ENCODE measurements at regions not wholly inside any gene's neighbourhood (a gene's known extent, or its start where the extent isn't known, plus 50 kb on each side); places are given as distances from the start of the nearest gene placed in this dataset.

GRCh38 chr1:218900615-218901014 is 273.1 kb upstream of the LYPLAL1 start:
- Histone ChIP-seq H3K4me3 (IDR thresholded peaks at IDR 0.05; ENCODE audit: insufficient read depth, low read depth, low read length) (no peak overlapping the region), H4K20me1 (ENCODE audit: insufficient read depth) (no peaks in the 10 kb centered on the region), H3K36me3 (ENCODE audit: insufficient read depth) (no peaks in the 10 kb centered on the region), H3K27ac (no peak overlapping the region), H3K79me2 (ENCODE audit: insufficient read depth, low read depth) (no peaks in the 10 kb centered on the region), H3K4me1 (ENCODE audit: low read depth, poor library complexity, severe bottlenecking) (no peaks in the 10 kb centered on the region), H3K4me2 (no peak overlapping the region), H2AFZ (ENCODE audit: low read depth) (no peak overlapping the region), H3K9ac (no peak overlapping the region), H3K27me3 (ENCODE audit: insufficient read depth, low read depth) (no peaks in the 10 kb centered on the region)
- TF ChIP-seq CTCF (conservative IDR thresholded peaks at IDR 0.05; ENCODE audit: low read depth, low read length): no peak

- Histone ChIP-seq H3K27me3 (ENCODE audit: insufficient read depth, low read depth) (no peaks in the 10 kb centered on the region), H3K4me3 (IDR thresholded peaks at IDR 0.05; ENCODE audit: insufficient read depth, low read depth, low read length) (no peak overlapping the region), H3K4me2 (no peak overlapping the region), H3K4me1 (ENCODE audit: low read depth, poor library complexity, severe bottlenecking) (no peaks in the 10 kb centered on the region), H3K79me2 (ENCODE audit: insufficient read depth, low read depth) (no peaks in the 10 kb centered on the region), H3K27ac (no peak overlapping the region), H3K36me3 (ENCODE audit: insufficient read depth) (no peaks in the 10 kb centered on the region), H4K20me1 (ENCODE audit: insufficient read depth) (no peaks in the 10 kb centered on the region), H2AFZ (ENCODE audit: low read depth) (no peak overlapping the region), H3K9ac (no peak overlapping the region)
- TF ChIP-seq CTCF (conservative IDR thresholded peaks at IDR 0.05; ENCODE audit: low read depth, low read length): no peak
Measured at GRCh38 chr1:218904416-218904815, 269.3 kb upstream of the LYPLAL1 start.

GRCh38 chr1:218916720-218917119 is 257.0 kb upstream of the LYPLAL1 start:
- H3K4me2 ChIP-seq: no peak overlapping the region
- H4K20me1 ChIP-seq (ENCODE audit: insufficient read depth): no peaks in the 10 kb centered on the region
- no peaks in the 10 kb centered on the region for H3K36me3 ChIP-seq (ENCODE audit: insufficient read depth)
- H3K27ac ChIP-seq: no peak overlapping the region
- no peak overlapping the region for H2AFZ ChIP-seq (ENCODE audit: low read depth)
- H3K27me3 ChIP-seq (ENCODE audit: insufficient read depth, low read depth): no peaks in the 10 kb centered on the region
- no peaks in the 10 kb centered on the region for H3K4me1 ChIP-seq (ENCODE audit: low read depth, poor library complexity, severe bottlenecking)
- TF ChIP-seq CTCF (conservative IDR thresholded peaks at IDR 0.05; ENCODE audit: low read depth, low read length): no peak
- H3K4me3 ChIP-seq (IDR thresholded peaks at IDR 0.05; ENCODE audit: insufficient read depth, low read depth, low read length): no peak overlapping the region
- H3K79me2 ChIP-seq (ENCODE audit: insufficient read depth, low read depth): no peaks in the 10 kb centered on the region
- no peak overlapping the region for H3K9ac ChIP-seq

- no peaks in the 10 kb centered on the region for H3K36me3 ChIP-seq (ENCODE audit: insufficient read depth)
- no peak overlapping the region for H2AFZ ChIP-seq (ENCODE audit: low read depth)
- H3K4me1 ChIP-seq (ENCODE audit: low read depth, poor library complexity, severe bottlenecking): no peaks in the 10 kb centered on the region
- H3K4me3 ChIP-seq (IDR thresholded peaks at IDR 0.05; ENCODE audit: insufficient read depth, low read depth, low read length): no peak overlapping the region
- no peaks in the 10 kb centered on the region for H3K79me2 ChIP-seq (ENCODE audit: insufficient read depth, low read depth)
- no peaks in the 10 kb centered on the region for H3K27me3 ChIP-seq (ENCODE audit: insufficient read depth, low read depth)
- H4K20me1 ChIP-seq (ENCODE audit: insufficient read depth): no peaks in the 10 kb centered on the region
- TF ChIP-seq CTCF (conservative IDR thresholded peaks at IDR 0.05; ENCODE audit: low read depth, low read length): no peak
- H3K27ac ChIP-seq: no peak overlapping the region
- H3K9ac ChIP-seq: no peak overlapping the region
- no peak overlapping the region for H3K4me2 ChIP-seq
Measured at GRCh38 chr1:218917656-218918055, 256.0 kb upstream of the LYPLAL1 start.

- no peak overlapping the region for H2AFZ ChIP-seq (ENCODE audit: low read depth)
- H3K27ac ChIP-seq: no peak overlapping the region
- H4K20me1 ChIP-seq (ENCODE audit: insufficient read depth): no peaks in the 10 kb centered on the region
Measured at GRCh38 chr1:218925777-218926176, 247.9 kb upstream of the LYPLAL1 start.

More at GRCh38 chr1:218925777-218926176, 247.9 kb upstream of the LYPLAL1 start:
- Histone ChIP-seq H3K79me2 (ENCODE audit: insufficient read depth, low read depth) (no peaks in the 10 kb centered on the region), H3K4me2 (no peak overlapping the region), H3K4me3 (IDR thresholded peaks at IDR 0.05; ENCODE audit: insufficient read depth, low read depth, low read length) (no peak overlapping the region), H3K27me3 (ENCODE audit: insufficient read depth, low read depth) (no peaks in the 10 kb centered on the region), H3K36me3 (ENCODE audit: insufficient read depth) (no peaks in the 10 kb centered on the region), H3K9ac (no peak overlapping the region), H3K4me1 (ENCODE audit: low read depth, poor library complexity, severe bottlenecking) (no peaks in the 10 kb centered on the region)
- TF ChIP-seq CTCF (conservative IDR thresholded peaks at IDR 0.05; ENCODE audit: low read depth, low read length): no peak

Data from KMS-11 (cell line).